HG03520 (cell line): ENCODE measurements at regions not wholly inside any gene's neighbourhood (a gene's known extent, or its start where the extent isn't known, plus 50 kb on each side); places are given as distances from the start of the nearest gene placed in this dataset.
"Not testable (repeated sequence)": the region's sequence is repeated elsewhere in the genome, so short reads cannot be mapped to it uniquely, and the experiment has no call there.

ENCODE experiments used
- ATAC-seq: cut with Tn5 transposase; IDR thresholded peaks from one replicate; pipeline ENCODE4 v1.9.1; 2021; ENCODE audit warnings: mild to moderate bottlenecking, moderate library complexity; ENCODE audit not compliant: unreplicated experiment

DNA sequence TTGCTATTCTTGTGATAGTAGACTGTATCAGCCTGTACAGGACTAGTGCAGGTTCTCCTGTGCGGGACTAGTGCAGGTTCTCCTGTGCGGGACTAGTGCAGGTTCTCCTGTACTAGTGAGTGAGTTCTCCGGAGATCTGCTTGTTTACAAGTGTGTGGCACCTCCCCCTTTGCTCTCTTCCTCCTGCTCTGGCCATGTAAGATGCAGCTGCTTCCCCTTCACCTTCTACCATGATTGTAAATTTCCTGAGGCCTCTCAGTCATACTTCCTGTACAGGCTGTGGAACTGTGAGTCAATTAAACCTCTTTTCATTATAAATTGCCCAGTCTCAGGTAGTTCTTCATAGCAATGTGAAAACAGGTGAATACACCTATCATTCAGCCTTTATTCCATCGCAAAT is 289.6 kb downstream of the TEX29 start:
- ATAC-seq: no peak

DNA sequence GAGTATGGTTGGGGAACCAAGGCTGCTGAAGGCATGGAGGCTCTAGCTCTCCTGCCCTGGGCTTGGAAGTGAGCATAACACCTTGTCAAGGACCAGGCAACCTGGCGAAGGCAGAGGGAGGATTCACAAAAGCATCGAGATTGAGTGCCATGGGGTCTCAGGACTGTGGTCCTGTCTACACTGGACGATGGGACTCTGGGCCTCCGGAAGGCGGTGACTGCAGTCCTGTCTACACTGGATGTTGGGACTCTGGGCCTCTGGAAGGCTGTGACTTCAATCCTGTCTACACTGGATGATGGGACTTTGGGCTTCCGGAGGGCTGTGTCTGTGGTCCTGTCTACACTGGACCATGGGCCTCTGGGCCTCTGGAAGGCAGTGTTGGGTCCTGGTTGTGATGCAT is 290.4 kb downstream of the TEX29 start:
- ATAC-seq: no peak

GRCh38 chr13:111611651-111612050 is 291.2 kb downstream of the TEX29 start:
- no peak for ATAC-seq

- no peak for ATAC-seq
Observed at GRCh38 chr13:111612886-111613285, 292.4 kb downstream of the TEX29 start.

DNA sequence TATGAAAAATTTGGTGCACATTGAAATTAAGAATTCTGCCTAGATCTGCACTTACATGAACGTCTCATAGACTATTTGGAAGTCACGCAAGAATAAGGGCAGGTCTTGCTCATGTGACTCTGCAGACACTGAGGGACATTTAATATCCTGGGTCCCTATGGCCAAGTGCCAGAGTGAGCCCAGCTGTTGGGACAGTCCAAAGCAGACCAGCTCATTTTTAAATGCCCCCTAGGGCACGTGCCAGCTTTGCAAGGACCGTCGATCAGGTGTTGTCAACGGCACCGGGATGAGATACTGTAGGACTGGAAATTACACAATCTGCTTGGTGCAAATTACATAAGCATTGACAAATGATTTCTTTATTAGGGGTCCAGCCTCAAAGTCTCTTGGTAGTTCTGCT is 293.6 kb downstream of the TEX29 start:
- no peak for ATAC-seq

- no peak for ATAC-seq
Observed at GRCh38 chr13:111614613-111615012, 294.2 kb downstream of the TEX29 start.

DNA sequence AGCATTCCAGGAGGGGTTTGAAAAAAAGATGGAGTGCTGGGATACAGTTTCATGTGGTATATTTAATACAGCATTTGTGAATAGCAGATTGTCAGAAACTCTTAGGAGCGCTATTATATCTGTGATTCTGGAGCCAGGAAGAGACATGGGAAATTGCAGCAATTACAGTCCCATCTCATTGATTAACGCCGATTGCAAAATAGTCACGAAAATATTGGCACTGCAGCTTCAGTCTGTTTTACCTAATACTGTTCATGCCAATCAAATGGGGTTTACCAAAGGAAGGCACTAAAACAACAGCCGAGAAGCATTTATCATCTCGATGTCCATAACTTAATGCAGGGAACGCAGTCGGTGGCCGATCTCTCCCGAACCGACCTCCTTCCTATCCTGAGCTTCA is 295.8 kb downstream of the TEX29 start:
- ATAC-seq: no peak

- ATAC-seq: no peak
Observed at GRCh38 chr13:111620166-111620565, 299.7 kb downstream of the TEX29 start.

DNA sequence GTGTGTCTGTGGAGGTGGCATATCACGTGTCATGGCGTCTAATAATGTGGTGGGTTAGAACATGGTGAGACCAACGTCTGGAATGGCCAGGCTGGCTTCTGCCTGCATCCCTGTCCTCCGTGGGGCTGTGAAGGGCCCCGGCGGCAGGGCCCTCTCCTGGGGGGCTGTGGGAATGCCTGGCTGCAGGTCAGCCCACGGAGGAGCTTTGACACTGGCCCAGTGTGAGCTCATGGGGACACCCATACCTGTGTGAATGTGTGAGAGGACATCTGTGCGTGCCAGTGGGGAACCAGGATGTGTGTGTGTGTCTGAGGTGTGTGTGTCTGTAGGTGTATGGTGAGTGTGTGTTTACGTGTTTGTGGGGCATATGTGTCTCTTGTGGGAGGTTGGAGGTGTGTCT is 300.1 kb downstream of the TEX29 start:
- ATAC-seq: no peak

GRCh38 chr13:111621164-111621563 is 300.7 kb downstream of the TEX29 start:
- no peak for ATAC-seq

DNA sequence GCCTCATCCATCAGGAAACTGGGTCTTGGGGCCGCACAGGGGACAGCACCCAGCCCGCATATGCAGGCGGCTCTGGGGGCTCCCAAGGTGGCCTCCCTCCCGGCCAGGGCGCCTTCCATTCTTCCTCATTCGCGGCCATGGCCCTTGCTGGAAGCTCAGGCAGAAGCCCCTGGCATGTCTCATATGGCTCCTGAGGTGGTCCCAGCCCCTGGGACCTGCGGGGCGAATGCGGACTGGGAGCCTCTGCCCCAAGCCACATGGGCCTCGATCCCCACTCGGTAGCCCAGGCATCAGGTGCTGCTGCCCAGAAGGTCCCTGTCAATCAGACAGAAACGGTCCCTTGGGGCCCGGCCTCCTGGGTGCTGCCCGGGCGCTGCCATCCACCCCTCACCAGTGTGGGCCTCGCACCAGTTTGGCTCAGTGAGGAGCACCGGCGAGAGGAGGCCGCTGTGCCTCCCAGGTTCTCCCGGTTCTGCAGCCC is 301.6 kb downstream of the TEX29 start:
- ATAC-seq: no peak

GRCh38 chr13:111623208-111623607 is 302.8 kb downstream of the TEX29 start:
- ATAC-seq: no peak

- ATAC-seq: no peak
Observed at GRCh38 chr13:111623743-111624505, 303.5 kb downstream of the TEX29 start.

- no peak for ATAC-seq
Observed at GRCh38 chr13:111625526-111626315, 305.3 kb downstream of the TEX29 start.

DNA sequence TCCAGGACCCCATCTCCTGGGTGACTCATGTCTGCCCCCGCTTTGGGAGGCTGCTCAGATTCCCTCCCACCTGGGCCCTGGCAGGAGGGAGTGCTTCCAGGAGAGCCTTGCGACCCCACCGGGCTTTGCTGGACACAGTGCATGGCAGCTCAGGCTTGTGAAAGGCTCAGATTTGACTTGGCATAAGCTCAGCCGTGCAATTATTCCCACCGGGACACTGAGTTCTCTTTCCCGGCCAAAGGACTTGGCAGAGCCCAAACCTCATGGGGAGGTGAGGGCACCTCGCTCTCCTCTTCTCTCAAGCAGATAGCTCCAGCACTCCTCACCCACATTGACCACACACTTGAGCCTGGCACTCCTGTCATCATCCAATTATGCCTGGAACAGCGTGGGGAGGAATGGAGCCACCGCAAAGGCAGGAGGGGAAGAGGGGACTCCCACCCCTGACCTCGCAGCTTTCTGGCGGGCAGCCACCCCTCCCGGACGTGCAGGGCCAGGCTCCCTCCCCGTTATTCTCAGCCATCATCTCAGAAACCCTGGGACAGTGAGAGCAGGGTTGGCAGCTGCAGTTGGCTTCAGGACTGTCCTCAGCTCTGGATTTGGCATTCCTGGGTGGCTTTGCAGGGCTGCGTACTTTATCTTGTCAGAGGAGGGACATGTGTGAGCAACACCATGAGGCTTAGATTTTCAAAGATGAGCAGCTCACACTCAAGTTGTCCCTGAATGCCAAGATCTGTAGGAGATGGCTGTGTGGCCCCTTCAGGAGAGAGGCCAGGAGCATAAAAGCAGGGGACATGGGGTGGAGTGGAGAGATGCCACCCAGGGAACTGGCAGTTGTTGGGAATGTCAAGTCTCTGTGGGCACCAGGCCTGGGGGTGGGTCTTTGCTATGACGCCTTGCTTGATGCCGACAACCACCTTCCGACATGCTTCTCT is 306.2 kb downstream of the TEX29 start:
- no peak for ATAC-seq

DNA sequence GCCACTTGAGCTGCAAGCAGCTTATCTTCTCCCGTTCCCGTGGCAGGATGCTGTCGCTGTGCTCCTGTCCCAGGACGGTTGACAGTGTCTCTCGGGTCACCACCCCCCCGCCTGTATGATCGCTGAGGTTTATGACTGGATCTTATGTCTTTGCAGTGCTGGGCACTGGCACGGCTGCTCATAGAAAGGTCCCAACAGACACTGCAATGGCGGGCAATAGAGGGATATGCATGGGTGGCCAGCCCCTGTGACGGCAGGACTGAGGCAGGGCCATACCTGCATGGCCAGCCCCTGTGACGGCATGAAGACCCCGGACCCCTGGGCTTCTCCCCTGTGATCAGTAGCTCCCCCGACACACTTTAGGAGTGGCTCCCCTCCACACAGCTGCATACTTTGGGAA is 307.2 kb downstream of the TEX29 start:
- no peak for ATAC-seq

- no peak for ATAC-seq
Observed at GRCh38 chr13:111629016-111629415, 308.6 kb downstream of the TEX29 start.

DNA sequence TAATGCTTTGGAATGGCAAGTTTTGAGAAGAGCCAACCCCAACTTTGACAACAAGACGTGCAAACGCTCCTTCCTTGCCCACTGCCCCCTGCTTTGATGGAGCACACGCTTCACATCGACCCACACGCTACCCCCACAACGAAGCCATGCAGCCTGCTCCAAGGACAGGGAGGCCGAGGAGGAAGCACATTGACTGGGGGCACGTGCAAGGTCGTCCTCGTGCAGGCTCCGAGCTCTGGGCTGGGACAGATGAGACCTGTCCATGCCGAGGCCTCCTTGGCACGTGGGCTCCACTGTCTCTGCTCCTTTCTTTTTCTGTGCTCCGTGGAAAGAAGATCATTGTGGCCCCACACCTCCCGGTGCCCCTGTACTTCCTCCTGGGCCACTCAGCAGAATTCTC is 309.0 kb downstream of the TEX29 start:
- ATAC-seq: no peak

DNA sequence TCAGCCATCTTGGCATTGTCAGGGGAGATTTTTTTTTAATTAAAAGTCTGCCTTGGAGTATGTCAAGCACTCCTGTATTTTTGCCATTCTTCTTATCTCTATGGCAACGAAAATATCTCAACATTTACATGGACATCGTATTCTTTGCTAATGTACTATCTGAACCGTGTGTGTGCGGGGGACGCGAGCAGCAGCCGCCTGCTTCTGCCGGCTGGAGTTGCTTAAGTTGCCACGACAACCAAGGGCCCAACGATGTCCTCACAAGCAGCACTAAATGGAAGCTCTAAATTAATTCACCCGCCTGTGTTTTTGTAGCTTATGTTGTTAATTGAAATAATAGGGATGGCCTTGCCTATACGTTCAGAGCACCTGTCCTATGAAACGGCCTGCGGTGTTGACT is 309.5 kb downstream of the TEX29 start:
- ATAC-seq: no peak

DNA sequence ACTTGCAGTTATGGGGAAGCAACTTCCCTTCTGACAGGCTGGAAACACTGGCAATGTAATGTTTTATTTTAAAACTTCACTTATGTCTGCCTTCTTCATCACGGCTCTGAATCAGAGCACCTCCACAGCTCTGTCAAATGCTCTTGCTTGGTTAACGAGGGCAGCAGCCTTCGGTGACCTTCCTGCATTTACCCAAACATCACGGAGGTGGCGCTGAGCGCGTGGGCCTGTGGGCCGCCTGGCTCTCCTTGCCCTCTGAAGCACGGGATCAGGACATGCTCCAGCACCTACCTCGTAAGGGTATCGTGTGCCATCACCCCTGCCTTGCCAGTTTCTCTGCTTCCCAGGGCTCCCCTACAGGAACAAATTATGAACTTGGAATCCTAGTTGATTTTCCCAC is 310.0 kb downstream of the TEX29 start:
- no peak for ATAC-seq

- ATAC-seq: not testable (repeated sequence)
Observed at GRCh38 chr13:111631271-111631670, 310.8 kb downstream of the TEX29 start.
